Fibroblast of lung (primary cell): ENCODE measurements at regions not wholly inside any gene's neighbourhood (a gene's known extent, or its start where the extent isn't known, plus 50 kb on each side); places are given as distances from the start of the nearest gene placed in this dataset.

Experiments
- DNase-seq, 2 donors: peaks; one replicate each; pipeline versions ENCODE4 v3.0.0 to v3.0.0-alpha.2; 2010; ENCODE audit warnings: low read depth in 2 of 2
- H2AFZ ChIP-seq: 2 replicates; pipeline ENCODE4 v1.5.1; 2012; ENCODE audit warnings: low read length, control low read depth, inconsistent platforms
- H3K27ac ChIP-seq: 2 replicates; pipeline ENCODE4 v1.5.1; 2011; ENCODE audit warnings: low read length, control low read depth; ENCODE audit not compliant: insufficient read depth
- H3K27me3 ChIP-seq: 2 replicates; pipeline ENCODE4 v1.5.1; 2011; ENCODE audit warnings: mild to moderate bottlenecking, low read length; ENCODE audit not compliant: control insufficient read depth, insufficient read depth
- H3K36me3 ChIP-seq: 2 replicates; pipeline ENCODE4 v1.5.1; 2011; ENCODE audit warnings: low read length; ENCODE audit not compliant: control insufficient read depth, insufficient read depth
- H3K4me1 ChIP-seq: 2 replicates; pipeline ENCODE4 v1.5.1; 2011; ENCODE audit warnings: low read length; ENCODE audit not compliant: control insufficient read depth, insufficient read depth; ENCODE audit errors: extremely low read depth
- H3K4me2 ChIP-seq: 2 replicates; pipeline ENCODE4 v1.5.1; 2011; ENCODE audit warnings: low read length, control low read depth; ENCODE audit not compliant: insufficient read depth; ENCODE audit errors: extremely low read depth
- H3K4me3 ChIP-seq, 4 experiments: fragments of 200-600 bp in 1 of 4; sonication (generic) in 1 of 4; replicated peaks in 1 of 4; 2 replicates each; pipeline ENCODE4 v1.5.1; 2011 to 2016; ENCODE audit warnings: low read length in 4 of 4, low read depth in 3 of 4, mild to moderate bottlenecking in 3 of 4, control low read depth in 2 of 4, inconsistent platforms in 1 of 4, mixed read lengths in 1 of 4; ENCODE audit not compliant: insufficient read depth in 1 of 4; ENCODE audit errors: control extremely low read depth in 1 of 4
- H3K79me2 ChIP-seq: 2 replicates; pipeline ENCODE4 v1.5.1; 2012; ENCODE audit warnings: mild to moderate bottlenecking, low read length, inconsistent platforms; ENCODE audit not compliant: control insufficient read depth, insufficient read depth
- H3K9ac ChIP-seq: 2 replicates; pipeline ENCODE4 v1.5.1; 2011; ENCODE audit warnings: mild to moderate bottlenecking, low read length, control low read depth; ENCODE audit not compliant: insufficient read depth
- H3K9me3 ChIP-seq: 2 replicates; pipeline ENCODE4 v1.5.1; 2012; ENCODE audit warnings: low read depth, low read length; ENCODE audit not compliant: control insufficient read depth, insufficient read depth
- H4K20me1 ChIP-seq: 2 replicates; pipeline ENCODE4 v1.5.1; 2011; ENCODE audit warnings: low read length; ENCODE audit not compliant: control insufficient read depth, insufficient read depth; ENCODE audit errors: extremely low read depth
- EZH2 ChIP-seq: IDR thresholded peaks from 2 replicates; pipeline ENCODE4 v1.5.1; 2012; ENCODE audit warnings: low read length, control low read depth, mild to moderate bottlenecking; ENCODE audit errors: missing control alignments
- TF ChIP-seq, protein P1 (sequence below), 2 donors: IDR thresholded peaks in 1 of 2; conservative IDR thresholded peaks in 1 of 2; 1 replicate in 1 of 2; 2 replicates in 1 of 2; pipeline ENCODE4 v1.5.1; 2011 to 2012; ENCODE audit warnings: low read length in 2 of 2, control low read depth in 1 of 2, inconsistent platforms in 1 of 2, low read depth in 1 of 2, mild to moderate bottlenecking in 1 of 2

DNA sequence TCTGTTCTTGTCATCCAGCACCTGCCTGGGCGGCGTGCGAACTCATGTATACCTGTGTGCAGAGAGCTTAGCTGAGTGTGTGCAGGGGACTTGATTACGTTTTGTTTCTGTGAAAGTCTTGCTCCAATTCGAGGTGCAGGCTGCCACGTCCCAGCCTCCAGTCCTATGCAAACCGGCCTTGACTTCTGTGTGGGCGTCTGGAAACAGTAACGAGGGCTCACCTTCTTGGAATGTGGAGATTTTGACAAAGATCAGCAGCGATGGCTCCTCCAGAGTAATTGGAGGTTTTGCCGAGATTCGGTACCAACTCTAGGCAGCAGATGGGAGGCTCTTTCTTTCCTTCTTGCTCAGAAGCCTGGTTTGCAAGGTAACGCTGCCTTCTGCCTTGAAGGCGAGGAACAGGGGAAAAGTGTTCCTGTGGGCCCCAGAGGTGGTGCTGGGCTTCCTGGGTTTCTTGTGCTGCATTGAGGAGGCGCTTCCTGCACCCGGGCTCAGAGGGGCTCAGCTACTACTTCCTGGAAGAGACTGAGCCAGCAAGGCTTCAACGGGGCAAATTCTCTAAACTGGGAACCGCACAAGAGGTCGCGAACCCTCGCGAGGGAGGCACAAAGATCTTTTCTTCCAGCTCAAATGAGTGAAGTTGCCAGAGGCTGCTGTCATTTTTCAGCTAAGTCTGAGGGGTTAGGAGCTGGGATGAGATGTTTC is 249.0 kb downstream of the AACS start:
- no peaks in the 10 kb centered on the region for H3K4me1 ChIP-seq
- no peaks in the 10 kb centered on the region for H3K9me3 ChIP-seq
- H3K27me3 ChIP-seq = no peaks in the 10 kb centered on the region
- TF ChIP-seq, protein P1, sequence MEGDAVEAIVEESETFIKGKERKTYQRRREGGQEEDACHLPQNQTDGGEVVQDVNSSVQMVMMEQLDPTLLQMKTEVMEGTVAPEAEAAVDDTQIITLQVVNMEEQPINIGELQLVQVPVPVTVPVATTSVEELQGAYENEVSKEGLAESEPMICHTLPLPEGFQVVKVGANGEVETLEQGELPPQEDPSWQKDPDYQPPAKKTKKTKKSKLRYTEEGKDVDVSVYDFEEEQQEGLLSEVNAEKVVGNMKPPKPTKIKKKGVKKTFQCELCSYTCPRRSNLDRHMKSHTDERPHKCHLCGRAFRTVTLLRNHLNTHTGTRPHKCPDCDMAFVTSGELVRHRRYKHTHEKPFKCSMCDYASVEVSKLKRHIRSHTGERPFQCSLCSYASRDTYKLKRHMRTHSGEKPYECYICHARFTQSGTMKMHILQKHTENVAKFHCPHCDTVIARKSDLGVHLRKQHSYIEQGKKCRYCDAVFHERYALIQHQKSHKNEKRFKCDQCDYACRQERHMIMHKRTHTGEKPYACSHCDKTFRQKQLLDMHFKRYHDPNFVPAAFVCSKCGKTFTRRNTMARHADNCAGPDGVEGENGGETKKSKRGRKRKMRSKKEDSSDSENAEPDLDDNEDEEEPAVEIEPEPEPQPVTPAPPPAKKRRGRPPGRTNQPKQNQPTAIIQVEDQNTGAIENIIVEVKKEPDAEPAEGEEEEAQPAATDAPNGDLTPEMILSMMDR (conservative IDR thresholded peaks at IDR 0.05 in 1 of 2, IDR thresholded peaks at IDR 0.05 in 1 of 2; ENCODE audit: low read depth in 1 of 2, low read length in 2 of 2) = no peak
- no peak for TF ChIP-seq EZH2
- H3K9ac ChIP-seq = no peak overlapping the region
- H3K79me2 ChIP-seq = no peaks in the 10 kb centered on the region
- H3K4me3 ChIP-seq = no peak overlapping the region
- no peak overlapping the region for H3K27ac ChIP-seq
- H3K4me2 ChIP-seq = no peak overlapping the region
- peak in 1 of 2 donors; percentile 45 for DNase-seq
- no peaks in the 10 kb centered on the region for H4K20me1 ChIP-seq
- H3K36me3 ChIP-seq = no peaks in the 10 kb centered on the region
- H2AFZ ChIP-seq = no peak overlapping the region

GRCh38 chr12:125315771-125316170 is 250.5 kb downstream of the AACS start:
- TF ChIP-seq EZH2 = no peak
- TF ChIP-seq, protein P1 (conservative IDR thresholded peaks at IDR 0.05 in 1 of 2, IDR thresholded peaks at IDR 0.05 in 1 of 2; ENCODE audit: low read depth in 1 of 2, low read length in 2 of 2) = no peak
- Histone ChIP-seq H3K9me3 (no peaks in the 10 kb centered on the region), H4K20me1 (no peaks in the 10 kb centered on the region), H3K79me2 (no peaks in the 10 kb centered on the region), H3K27me3 (no peaks in the 10 kb centered on the region), H3K36me3 (no peaks in the 10 kb centered on the region), H3K4me3 (no peak overlapping the region), H3K4me2 (no peak overlapping the region), H3K4me1 (no peaks in the 10 kb centered on the region), H3K9ac (no peak overlapping the region), H2AFZ (no peak overlapping the region), H3K27ac (no peak overlapping the region)
- no peak for DNase-seq

DNA sequence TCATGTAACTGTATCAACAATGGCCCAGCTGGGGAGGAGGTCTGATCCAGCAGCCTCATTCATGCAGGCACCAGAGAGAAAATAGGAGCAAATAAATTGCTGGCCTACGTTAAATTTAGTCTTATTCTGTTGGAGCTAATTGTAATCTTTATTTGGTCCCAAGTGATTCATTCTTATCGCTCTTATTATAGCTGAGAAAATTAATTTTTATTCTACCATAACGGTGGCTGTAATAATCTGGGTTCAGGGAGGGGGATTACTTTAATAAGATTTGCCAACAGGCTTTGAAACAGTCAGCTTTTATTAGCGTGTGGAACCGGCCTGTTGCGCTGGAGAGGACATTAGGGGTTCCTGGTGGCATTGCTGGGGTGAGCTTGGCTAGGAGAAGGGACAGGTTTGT is 254.9 kb downstream of the AACS start:
- H2AFZ ChIP-seq = no peak overlapping the region
- DNase-seq = no peak
- TF ChIP-seq, protein P1 (conservative IDR thresholded peaks at IDR 0.05 in 1 of 2, IDR thresholded peaks at IDR 0.05 in 1 of 2; ENCODE audit: low read depth in 1 of 2, low read length in 2 of 2) = no peak
- TF ChIP-seq EZH2 = no peak

More for the DNA sequence above, 254.9 kb downstream of the AACS start:
- H3K27me3 ChIP-seq = no peaks in the 10 kb centered on the region
- no peak overlapping the region for H3K4me3 ChIP-seq
- H4K20me1 ChIP-seq = no peaks in the 10 kb centered on the region
- no peaks in the 10 kb centered on the region for H3K4me1 ChIP-seq
- no peaks in the 10 kb centered on the region for H3K79me2 ChIP-seq
- H3K4me2 ChIP-seq = no peak overlapping the region
- H3K36me3 ChIP-seq = no peaks in the 10 kb centered on the region
- H3K27ac ChIP-seq = no peak overlapping the region
- no peaks in the 10 kb centered on the region for H3K9me3 ChIP-seq
- no peak overlapping the region for H3K9ac ChIP-seq
